C1 segment of cervical spinal cord (tissue), 14 donors: ENCODE measurements at regions not wholly inside any gene's neighbourhood (a gene's known extent, or its start where the extent isn't known, plus 50 kb on each side); places are given as distances from the start of the nearest gene placed in this dataset.

Source experiments
- DNase-seq, 14 donors: peaks; one replicate each; lab custom pipeline; 2025; lab: John Stamatoyannopoulos, UW

DNA sequence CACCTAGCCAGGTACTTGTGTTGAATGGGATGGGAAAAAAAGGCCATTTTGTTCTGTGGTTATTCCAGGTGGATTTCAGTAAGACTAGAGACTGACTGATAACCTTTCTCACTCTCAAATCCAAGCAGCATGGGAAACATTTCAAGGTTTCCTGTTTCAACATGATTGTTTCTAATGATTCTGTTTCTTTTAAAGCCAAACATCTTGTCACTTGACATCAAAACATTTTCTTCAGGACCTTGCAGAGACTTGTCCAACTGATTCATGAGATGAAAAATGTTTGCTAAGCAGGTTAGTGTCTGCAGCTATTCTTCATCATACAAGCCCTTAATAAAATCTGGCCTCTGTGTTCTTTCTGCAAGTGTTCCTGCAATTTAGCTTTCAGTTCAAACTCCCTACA, 456.5 kb upstream of the CWC22 start:
- no peak for DNase-seq

DNA sequence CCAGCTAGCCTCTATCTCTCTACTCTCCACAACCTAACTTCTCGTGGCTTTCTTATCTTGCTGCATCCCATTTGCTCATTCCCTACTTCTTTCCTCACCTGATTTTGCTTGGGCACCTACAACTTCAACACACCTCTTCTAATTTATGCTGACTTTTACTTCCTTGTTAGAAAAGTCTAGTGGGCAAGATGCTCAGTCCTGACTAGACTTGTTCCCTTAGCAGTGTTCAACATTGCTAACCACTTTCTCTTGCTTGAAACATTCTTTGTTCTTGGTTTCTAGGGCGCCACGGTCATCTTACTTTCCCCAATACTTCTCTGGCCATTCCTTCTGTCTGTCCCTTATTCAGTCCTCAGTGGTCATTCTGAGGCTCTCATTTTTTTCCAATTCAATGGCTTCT, 454.7 kb upstream of the CWC22 start:
- DNase-seq: no peak

DNA sequence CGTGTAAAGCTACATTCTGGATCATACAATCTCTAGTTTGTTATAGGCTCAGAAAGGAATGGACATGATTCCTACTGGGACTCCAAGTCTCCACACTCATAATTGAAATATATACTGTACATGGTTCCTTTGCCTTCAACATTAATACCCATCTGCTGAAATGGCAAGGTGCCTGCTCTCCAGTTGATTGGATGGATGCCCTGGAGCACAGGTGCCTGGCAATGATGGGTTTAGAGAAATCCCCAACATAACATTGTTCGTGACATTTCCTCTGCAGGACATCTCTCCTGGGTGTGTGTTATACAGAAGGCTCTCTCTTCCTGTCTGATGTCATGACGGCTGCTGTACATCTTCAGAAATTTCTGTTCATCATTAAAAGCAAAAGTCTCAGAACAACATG, 449.7 kb upstream of the CWC22 start:
- DNase-seq: peak in 2 of 14 donors; percentile 13 to 92

DNA sequence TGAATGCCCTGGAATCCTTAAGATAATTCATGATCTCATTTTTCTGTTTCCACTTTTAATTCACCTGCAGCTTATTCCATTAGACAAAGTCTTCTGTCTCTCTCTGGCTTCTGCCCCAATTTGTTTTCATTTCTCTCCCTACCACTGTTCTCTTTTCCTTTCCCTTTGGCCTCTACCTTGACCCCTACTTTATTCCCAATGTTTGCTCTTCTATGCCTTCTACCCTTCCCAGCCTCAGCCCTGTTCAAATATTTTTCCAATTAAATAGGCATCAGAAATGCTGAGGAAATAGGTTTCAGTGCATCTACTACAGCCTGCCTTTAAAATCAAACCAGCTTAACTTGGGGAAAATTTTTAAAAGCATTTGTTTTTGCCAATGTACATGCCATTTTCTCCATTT, 443.7 kb upstream of the CWC22 start:
- DNase-seq: no peak

DNA sequence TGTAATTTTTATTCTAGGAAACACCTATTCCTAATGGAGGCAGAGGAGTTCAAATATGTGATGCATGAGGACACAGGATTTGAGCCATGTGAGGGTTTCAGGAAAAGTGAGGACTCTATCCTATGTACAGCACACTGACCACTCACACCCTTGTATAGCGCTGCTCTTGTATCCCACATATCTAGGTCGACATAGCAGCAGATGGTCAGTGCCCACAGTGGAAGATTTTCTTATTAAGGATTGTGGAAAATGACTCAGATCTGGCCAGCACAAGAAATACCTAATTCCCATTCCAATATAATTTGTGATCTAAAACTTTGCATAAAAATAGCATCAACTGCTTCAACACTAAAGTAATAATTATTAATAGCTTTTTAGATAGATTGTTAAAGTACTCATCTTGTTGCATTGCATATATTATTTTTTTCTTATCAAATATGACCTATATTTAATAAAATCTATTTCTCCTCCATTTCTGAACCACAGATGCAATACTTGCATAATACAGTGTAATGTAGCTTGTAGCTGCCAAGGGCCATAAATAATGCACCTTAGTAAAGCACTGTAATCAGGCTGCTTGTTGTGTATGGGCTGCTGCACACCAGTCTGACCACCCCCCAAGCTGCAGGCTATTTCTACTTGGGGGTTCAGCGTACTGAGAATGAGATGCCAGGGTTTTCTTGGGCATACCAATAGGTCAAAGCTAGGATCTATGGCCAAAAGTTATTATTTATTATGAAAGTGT, 442.2 kb upstream of the CWC22 start:
- peak in 1 of 14 donors; percentile 66 for DNase-seq

DNA sequence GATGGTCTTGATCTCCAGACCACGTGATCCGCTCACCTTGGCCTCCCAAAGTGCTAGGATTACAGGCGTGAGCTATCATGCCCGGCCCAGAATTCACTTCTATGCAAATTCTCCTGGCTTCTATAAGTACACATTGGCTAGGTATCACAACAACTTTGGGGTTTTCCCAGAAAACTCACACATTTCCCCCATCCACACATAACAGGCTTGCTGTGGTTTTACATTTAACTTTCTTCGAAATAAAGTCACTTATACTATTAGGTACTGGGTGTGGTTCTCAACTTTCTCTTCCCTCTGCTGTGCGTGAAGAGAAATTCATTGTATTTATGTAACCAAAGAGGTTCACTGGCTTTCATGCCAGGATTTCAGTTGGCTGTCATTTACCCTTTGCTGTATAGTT, 439.4 kb upstream of the CWC22 start:
- DNase-seq: no peak

DNA sequence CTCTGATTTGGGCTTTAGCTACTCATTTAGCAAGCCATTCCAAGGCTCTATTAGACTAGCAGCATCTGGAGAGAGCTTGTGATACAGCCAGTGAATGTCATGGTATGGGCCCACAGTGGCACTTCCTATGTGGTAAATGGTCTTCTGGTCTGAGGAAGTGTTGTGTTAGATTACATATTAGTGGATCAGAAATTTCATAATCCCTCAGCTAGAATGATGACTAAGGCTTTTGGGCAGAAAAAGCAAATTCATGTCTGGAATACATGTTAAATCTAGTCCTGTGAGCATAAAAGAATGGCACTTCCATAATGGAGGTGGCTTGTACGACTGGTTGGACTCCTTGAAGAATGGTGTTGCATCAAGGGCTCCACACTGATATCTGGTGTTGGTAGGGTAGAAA, 436.8 kb upstream of the CWC22 start:
- DNase-seq: no peak

DNA sequence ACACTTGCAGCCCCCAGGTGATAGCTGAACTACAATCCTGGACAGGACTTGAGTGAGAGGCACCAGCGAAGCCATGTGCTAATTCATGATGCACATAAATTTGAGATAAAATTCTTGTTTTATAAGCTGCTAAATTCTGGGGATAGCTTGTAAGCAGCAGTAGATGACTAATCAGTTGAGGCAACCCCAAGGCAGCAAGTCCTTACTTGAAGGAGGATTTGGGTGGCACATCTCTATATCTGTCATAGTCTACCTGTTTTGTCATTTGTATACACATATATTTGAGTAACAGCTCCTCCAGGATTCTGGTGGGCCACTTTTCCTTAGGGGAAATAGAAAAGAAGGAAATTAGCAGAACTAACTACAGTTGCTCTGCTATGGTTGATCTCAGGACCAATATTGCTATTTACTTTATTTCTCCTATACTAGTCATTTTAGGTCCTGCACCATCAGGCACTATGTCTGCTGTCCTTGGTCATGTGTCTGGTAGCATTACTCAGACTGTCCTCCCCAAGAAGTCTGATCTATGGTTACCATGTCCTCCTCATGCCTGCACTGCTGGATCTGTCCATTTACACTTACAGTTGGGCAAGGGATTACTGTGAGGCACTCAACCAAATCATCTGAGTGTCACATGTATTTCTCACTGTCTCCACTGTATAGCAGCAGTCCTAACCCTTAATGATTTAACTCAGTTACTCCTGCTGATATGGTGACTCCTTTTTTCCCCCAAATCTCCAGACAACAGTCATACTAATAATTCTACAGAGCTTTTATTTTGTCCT, 436.0 kb upstream of the CWC22 start:
- DNase-seq: no peak

DNA sequence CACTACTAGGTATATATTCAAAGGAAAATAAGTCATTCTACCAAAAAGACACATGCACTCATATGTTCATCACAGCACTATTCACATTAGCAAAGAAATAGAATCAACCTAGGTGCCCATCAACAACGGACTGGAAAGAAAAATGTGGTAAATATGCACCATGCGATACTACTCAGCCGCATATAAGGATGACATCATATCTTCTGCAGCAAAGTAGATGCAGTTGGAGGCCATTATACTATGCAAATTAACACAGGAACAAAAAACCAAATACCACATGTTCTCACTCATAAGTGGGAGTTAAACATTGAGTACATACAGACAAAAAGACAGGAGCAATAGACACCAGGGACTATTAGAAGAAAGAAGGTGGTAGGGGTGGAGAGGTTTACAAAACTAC, 412.1 kb upstream of the CWC22 start:
- DNase-seq: no peak

DNA sequence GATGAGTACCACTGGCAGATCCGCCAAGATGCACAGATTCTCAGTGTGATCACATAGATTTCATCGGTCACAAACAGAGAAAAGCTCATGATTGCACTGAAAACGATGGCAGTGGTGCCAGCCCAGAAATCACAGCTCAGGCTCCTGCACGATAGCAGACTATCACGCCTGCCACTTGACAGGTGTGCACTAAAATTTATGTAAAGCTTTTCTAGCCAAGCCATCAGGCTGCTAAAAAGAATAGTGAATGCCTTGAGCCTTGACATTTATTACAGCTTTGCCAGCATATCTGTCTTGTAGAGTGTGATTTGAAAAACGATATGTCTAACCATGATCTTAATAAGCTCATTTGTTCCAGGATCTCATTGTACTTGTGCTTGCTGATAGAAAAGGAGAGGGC, 409.5 kb upstream of the CWC22 start:
- DNase-seq: peak in 1 of 14 donors; percentile 27

DNA sequence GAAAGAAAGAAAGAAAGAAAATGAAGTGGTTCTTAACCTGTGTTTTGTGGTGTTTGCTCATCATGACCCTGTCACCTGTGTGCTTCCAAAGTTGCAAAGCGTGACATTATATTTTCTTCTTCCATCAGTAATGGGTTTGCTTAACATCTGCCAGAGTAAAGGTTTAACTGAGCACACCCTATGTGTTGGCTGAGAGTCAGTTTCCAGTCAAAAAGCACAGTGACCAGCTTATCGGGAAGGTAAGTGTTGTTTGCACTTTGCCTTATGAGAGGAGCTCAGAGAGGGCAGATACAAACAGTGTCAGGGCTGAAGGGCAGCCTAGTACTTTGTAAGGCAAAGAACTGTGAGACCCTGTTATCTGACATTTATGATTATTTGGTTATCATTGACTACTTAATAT, 406.2 kb upstream of the CWC22 start:
- DNase-seq: no peak

DNA sequence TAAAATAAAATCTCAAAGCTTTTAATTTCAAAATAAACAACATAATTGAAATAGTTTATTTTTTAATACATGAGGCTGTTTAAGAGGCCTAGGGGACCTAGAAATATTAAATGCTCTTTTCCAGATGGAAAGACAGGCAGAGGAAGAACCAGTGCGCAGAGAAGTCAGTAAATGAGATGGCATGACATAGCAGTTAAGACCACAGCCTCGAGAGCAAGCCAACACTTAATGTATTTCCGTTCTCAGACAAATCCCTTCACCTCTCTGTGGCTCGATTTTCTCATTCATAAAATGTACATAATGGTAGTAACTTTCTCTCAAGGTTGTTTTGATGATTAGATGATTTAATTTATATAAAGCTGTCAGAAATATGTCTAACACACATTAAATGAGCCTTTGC, 405.1 kb upstream of the CWC22 start:
- no peak for DNase-seq

DNA sequence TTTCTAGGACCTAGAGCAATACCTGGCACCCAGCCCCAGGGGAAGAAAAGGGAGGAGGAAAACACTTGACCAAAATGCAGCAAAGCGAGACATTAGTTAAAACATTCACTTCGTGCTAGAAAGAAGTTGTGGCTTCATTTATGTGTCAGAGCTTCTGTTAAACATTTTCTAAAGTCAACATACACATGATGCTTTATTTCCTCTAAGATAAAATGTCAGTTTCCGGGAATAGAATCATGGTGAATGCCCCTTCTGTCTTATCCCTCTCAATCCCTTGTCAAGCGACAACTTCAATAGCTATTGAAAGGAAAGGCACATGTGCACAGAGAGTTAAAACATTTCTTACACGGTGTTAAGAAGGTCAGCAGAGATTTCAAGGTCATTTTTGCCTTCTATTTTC, 404.6 kb upstream of the CWC22 start:
- DNase-seq: no peak

DNA sequence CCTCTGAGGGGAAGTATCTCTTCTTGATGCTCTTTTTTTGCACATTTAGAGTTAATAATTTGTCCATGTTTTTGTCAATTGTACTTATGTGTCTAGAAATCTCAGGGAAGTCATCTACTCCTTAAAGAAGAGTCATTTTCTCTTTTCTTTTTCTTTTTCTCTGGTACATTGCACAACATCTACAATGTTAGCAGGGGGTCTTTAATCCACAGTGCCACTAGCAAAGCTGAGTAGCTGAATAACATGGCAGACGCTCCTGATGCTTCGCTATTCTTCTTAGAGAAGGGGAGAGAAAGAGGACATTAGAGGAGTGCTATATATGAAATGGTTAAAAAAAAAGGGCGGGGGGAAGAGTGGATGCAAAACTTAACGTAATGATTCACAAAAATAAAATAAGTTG, 399.6 kb upstream of the CWC22 start:
- no peak for DNase-seq

DNA sequence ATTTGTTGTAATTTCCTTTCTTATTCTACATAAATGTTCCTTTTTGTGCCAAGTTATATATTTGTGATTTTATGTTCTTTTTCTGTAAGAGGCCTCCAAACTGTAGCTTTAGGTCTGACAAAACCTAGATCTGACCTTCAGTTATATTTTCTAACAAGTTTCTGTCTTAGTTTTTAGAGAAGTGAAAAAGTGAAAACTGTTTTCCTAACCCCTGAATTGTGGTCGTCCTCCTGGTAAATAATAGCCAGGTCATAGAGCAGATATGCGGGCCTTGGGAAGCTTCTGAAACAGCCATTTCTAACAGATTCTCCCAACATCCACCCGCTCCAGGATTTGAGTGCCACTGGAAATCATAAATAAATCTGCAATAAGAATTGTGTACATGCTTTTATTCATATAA, 398.4 kb upstream of the CWC22 start:
- DNase-seq: no peak

DNA sequence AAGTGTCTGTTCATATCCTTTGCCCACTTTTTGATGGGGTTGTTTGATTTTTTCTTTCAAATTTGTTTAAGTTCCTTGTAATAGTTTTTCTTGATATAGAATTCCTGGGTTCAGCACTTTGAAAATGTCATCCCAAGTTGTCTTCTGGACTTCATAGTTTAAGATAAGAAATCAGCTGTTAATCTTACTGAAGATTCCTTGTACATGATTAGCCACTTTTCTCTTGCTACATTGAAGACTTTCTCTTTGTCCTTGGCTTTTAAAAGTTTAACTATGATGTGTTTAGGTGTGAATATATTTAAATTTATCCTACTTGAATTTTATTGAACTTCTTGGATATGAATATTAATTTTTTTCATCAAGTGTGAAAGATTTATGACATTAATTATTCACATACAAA, 387.2 kb upstream of the CWC22 start:
- DNase-seq: no peak

DNA sequence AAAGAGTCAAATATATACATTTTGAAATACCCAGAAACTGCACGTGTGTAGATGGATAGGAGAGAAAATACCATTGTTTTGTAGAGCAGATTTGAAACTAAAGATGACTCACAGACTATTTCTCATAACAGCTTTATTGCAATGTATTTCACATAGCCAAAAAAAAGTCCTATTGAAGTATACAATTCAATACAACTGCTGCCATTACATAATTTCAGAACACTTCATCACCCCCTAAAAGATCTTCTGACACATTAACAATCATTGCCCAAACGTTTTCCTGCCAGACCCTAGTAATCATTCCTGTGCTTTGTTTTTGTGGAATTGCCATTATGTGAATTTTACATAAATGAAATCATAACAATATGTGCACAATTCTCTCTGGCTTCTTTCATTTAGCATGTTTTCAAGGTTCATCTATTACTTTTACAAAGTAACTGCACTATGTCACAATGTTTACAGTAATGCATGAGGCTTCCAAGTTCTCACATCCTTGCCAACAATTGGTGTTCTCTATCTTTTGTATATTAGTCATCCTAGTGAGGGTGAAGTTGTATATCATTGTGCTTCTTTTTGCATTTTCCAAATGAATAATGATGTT, 378.6 kb upstream of the CWC22 start:
- no peak for DNase-seq

DNA sequence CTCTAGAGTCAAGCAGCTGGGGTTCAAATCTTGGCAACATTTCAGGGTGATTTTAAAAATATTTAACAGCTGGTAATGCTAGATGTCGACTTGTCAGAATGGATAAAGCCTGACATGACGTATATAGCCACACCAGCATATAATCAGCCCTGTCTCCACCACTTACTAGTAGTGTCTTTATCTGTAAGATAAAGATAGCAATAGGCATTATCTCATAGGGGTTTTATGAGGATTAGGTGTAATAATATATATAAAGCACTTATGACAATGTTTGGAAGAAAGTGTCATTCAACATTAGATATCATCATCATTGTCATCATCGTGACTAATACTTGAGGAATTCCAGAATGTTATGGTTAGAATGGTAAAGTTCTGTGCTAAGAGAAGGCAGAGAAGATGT, 369.0 kb upstream of the CWC22 start:
- no peak for DNase-seq

DNA sequence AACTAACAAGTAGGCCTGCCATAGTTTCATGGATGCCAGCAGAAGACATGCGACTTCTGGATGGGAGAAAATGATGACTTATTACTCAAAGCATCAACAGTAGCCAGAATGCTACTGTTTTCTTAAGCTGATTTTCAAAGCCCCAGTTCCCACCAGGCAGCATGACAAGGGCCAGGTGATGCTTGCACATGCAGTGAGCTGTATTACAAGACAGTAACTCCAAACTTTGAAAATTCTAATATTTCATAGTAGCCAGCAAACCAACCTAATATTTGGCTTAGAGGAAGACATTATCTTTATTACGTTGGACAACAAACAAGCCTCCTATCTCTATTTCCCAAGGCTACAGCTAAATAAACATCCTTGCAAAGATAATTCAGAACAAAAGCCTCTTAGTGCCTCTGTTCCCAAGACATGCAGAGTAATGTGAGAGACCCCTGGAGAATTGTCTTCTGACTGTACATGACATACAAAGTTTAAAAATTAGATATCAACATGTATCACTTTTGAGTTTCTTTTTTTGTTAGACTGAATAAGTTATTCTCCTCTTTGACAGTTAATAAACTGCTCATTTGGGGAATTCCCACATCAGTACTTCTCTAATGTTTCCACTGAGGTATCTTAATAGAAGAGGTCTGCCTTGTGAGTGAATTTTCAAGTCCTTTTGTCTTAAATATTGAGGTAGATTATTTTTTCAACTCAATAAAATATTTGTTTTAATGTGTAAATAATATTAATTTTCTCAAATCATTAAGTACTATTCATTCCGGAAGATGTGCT, 367.6 kb upstream of the CWC22 start:
- no peak for DNase-seq

DNA sequence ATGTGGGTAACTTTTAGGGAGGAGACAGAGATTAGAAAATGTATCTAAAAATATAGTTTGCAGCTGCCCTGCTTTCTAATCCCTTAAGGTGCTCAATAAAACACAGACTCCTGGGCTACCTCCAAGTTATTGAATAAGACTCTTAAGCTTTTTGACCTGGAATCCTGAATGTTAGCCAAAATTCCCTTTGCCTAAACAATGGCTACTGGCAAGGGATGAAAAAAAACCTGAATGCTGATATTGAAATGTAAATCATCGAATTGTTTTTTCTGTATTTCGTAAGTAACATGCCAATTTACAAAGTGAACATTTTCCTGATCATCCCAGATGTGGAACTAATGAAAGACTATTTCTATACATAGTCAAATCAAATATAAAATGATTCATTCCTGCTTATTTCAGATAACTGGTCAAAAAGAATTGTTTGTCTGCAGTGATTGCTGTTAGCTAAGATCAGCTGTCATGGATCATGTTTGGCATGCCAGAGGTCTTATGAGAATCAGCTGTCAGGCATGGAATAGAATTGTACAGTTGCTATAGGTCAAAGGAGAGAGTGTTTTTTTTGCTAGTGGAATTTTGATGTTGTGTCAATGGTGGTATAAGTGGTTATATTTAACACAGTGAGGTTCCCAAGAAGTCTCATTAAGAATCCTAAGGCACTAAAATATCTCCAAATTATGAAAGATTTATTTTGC, 363.6 kb upstream of the CWC22 start:
- no peak for DNase-seq

DNA sequence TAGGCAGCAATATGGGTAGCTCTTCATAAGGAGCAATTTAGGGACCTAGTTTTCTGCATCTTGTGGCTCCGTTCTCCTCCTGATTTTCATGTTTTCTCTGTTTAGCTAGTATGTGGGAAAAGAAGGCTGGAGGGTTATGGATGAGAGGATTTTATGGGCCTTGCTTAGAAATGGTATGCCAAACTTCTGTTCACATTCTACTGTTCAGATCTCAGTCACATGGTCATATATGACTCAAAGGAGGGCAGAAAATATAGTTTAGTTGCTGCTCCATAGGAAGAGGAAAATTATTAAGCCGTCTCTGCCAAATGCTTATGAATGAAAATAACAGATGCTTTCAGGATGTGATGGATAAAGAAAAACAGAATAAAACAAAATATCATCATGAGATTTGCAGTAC, 361.8 kb upstream of the CWC22 start:
- no peak for DNase-seq

DNA sequence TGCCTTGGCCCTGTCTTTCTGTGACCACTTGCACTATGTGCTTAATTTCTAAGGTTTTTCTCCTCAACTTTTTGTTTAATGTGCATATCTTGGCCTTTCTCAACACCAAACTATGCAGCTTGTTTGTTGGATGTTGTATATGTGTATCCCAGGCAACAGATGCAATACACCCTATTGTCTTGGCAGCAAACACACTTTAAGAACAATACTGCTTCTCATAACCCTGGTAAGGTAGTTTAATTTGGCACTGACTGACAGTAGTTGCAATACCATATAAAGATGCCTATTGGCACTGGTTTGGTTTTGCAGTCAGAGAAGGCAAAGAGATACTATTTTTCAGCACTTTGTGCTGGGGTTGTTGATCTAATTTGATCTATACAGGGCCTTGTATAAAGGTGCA, 360.7 kb upstream of the CWC22 start:
- no peak for DNase-seq
